ENCODE measurements at regions not wholly inside any gene's neighbourhood (a gene's known extent, or its start where the extent isn't known, plus 50 kb on each side); places are given as distances from the start of the nearest gene placed in this dataset.

DNA sequence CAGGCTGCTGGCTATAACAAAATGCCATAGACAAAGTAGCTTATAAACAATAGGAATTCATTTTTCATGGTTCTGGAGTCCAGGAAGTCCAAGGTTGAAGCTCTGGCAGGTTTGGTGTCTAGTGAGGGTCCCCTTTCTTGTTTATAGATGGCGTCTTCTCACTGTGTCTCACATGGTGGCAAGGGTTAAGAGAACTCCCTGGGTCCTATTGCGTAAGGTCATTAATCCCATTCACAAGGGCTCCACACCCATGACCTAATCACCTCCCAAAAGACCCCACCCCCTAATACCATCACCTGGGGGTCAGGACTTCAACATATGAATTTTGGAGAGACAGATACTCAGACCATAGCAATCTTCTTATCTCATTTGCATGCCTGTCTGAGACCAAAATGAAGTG lies 108.9 kb upstream of the USP25 start:
- no peaks in the 10 kb centered on the region for H3K27me3 ChIP-seq (ENCODE audit: insufficient read depth, low read length, poor library complexity, severe bottlenecking)
- TF ChIP-seq, protein P1, sequence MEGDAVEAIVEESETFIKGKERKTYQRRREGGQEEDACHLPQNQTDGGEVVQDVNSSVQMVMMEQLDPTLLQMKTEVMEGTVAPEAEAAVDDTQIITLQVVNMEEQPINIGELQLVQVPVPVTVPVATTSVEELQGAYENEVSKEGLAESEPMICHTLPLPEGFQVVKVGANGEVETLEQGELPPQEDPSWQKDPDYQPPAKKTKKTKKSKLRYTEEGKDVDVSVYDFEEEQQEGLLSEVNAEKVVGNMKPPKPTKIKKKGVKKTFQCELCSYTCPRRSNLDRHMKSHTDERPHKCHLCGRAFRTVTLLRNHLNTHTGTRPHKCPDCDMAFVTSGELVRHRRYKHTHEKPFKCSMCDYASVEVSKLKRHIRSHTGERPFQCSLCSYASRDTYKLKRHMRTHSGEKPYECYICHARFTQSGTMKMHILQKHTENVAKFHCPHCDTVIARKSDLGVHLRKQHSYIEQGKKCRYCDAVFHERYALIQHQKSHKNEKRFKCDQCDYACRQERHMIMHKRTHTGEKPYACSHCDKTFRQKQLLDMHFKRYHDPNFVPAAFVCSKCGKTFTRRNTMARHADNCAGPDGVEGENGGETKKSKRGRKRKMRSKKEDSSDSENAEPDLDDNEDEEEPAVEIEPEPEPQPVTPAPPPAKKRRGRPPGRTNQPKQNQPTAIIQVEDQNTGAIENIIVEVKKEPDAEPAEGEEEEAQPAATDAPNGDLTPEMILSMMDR (conservative IDR thresholded peaks at IDR 0.05; ENCODE audit: low read length) = no peak
- no peak for TF ChIP-seq EZH2phosphoT487 (IDR thresholded peaks at IDR 0.05; ENCODE audit: borderline replicate concordance)
- no peak overlapping the region for H3K9ac ChIP-seq (ENCODE audit: low read depth, low read length, poor library complexity, severe bottlenecking)
- H3K9me3 ChIP-seq (ENCODE audit: insufficient read depth, low read depth, low read length) = no peaks in the 10 kb centered on the region
- H3K4me3 ChIP-seq (ENCODE audit: low read length, poor library complexity, severe bottlenecking) = no peak overlapping the region
- no peaks in the 10 kb centered on the region for H3K36me3 ChIP-seq (ENCODE audit: insufficient read depth, low read length)
- no peaks in the 10 kb centered on the region for H4K20me1 ChIP-seq (ENCODE audit: insufficient read depth, low read length, poor library complexity, severe bottlenecking)
- no peaks in the 10 kb centered on the region for H3K79me2 ChIP-seq (ENCODE audit: insufficient read depth, low read length)
- H3K4me1 ChIP-seq (ENCODE audit: insufficient read depth, low read length, poor library complexity, severe bottlenecking) = no peaks in the 10 kb centered on the region
- no peak overlapping the region for H2AFZ ChIP-seq (ENCODE audit: low read length)
- H3K4me2 ChIP-seq (ENCODE audit: low read depth, low read length, poor library complexity, severe bottlenecking) = no peak overlapping the region
- H3K9me2 ChIP-seq (replicated peaks; ENCODE audit: low read depth, low read length) = no peaks in the 10 kb centered on the region
- H3F3A ChIP-seq (ENCODE audit: low read depth) = no peaks in the 10 kb centered on the region

DNA sequence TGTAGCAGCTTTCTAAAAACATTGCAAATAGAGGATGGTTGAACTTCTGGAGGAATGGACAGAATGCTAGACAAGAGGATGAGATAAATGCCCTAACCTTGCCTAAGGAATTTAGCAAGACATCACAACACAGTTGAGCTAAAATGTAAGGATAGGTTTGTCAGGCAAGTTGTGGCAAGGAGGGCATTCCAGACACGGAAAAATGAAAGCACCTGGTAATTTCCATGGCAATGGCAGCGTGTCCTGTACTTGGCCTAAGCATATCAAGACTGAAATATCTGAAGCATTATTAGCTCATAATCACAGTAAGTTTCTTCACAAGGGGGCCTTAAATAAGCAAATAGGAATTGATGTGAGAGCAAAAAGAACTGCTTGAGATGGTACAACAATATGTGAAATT lies 105.1 kb upstream of the USP25 start:
- Histone ChIP-seq H3K9me3 (ENCODE audit: insufficient read depth, low read depth, low read length) (no peaks in the 10 kb centered on the region), H3K4me1 (ENCODE audit: insufficient read depth, low read length, poor library complexity, severe bottlenecking) (no peaks in the 10 kb centered on the region), H3F3A (ENCODE audit: low read depth) (no peaks in the 10 kb centered on the region), H3K27me3 (ENCODE audit: insufficient read depth, low read length, poor library complexity, severe bottlenecking) (no peaks in the 10 kb centered on the region), H3K4me2 (ENCODE audit: low read depth, low read length, poor library complexity, severe bottlenecking) (no peak overlapping the region), H3K9me2 (replicated peaks; ENCODE audit: low read depth, low read length) (no peaks in the 10 kb centered on the region), H3K4me3 (ENCODE audit: low read length, poor library complexity, severe bottlenecking) (no peak overlapping the region), H3K36me3 (ENCODE audit: insufficient read depth, low read length) (no peaks in the 10 kb centered on the region), H3K79me2 (ENCODE audit: insufficient read depth, low read length) (no peaks in the 10 kb centered on the region), H2AFZ (ENCODE audit: low read length) (no peak overlapping the region), H3K9ac (ENCODE audit: low read depth, low read length, poor library complexity, severe bottlenecking) (no peak overlapping the region), H4K20me1 (ENCODE audit: insufficient read depth, low read length, poor library complexity, severe bottlenecking) (no peaks in the 10 kb centered on the region)
- TF ChIP-seq, protein P1 (conservative IDR thresholded peaks at IDR 0.05; ENCODE audit: low read length) = no peak
- TF ChIP-seq EZH2phosphoT487 (IDR thresholded peaks at IDR 0.05; ENCODE audit: borderline replicate concordance) = no peak

DNA sequence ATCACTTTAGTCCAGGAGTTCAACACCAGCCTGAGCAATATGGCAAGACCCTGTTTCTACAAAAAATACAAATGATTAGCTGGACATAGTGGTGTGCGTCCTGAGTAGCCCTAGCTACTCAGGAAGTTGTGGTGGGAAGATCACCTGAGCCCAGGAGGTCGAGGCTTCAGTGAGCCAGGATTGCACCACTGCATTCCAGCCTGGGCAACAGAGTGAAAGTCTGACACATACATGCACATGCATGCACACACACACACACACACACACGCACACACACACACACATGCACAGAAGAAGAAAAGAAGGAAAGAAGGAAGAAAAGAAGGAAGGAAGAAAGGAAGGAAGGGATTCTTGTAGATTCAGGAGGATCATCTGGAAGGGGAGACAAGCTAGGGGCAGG lies 104.4 kb upstream of the USP25 start:
- no peak overlapping the region for H3K9ac ChIP-seq (ENCODE audit: low read depth, low read length, poor library complexity, severe bottlenecking)
- H3K4me2 ChIP-seq (ENCODE audit: low read depth, low read length, poor library complexity, severe bottlenecking) = no peak overlapping the region
- no peaks in the 10 kb centered on the region for H3K27me3 ChIP-seq (ENCODE audit: insufficient read depth, low read length, poor library complexity, severe bottlenecking)
- no peaks in the 10 kb centered on the region for H3K9me3 ChIP-seq (ENCODE audit: insufficient read depth, low read depth, low read length)
- H3K79me2 ChIP-seq (ENCODE audit: insufficient read depth, low read length) = no peaks in the 10 kb centered on the region
- no peaks in the 10 kb centered on the region for H3K9me2 ChIP-seq (replicated peaks; ENCODE audit: low read depth, low read length)
- no peaks in the 10 kb centered on the region for H3K4me1 ChIP-seq (ENCODE audit: insufficient read depth, low read length, poor library complexity, severe bottlenecking)
- TF ChIP-seq EZH2phosphoT487 (IDR thresholded peaks at IDR 0.05; ENCODE audit: borderline replicate concordance) = no peak
- TF ChIP-seq, protein P1 (conservative IDR thresholded peaks at IDR 0.05; ENCODE audit: low read length) = no peak
- no peak overlapping the region for H3K4me3 ChIP-seq (ENCODE audit: low read length, poor library complexity, severe bottlenecking)
- H3K36me3 ChIP-seq (ENCODE audit: insufficient read depth, low read length) = no peaks in the 10 kb centered on the region
- no peaks in the 10 kb centered on the region for H3F3A ChIP-seq (ENCODE audit: low read depth)
- no peak overlapping the region for H2AFZ ChIP-seq (ENCODE audit: low read length)
- no peaks in the 10 kb centered on the region for H4K20me1 ChIP-seq (ENCODE audit: insufficient read depth, low read length, poor library complexity, severe bottlenecking)
